Suprapubic skin (tissue), 4 donors: ENCODE measurements at regions not wholly inside any gene's neighbourhood (a gene's known extent, or its start where the extent isn't known, plus 50 kb on each side); places are given as distances from the start of the nearest gene placed in this dataset.

Experiments
- DNase-seq, 2 donors: peaks; one replicate each; pipeline ENCODE4 v3.0.0-alpha.2; 2019; ENCODE audit warnings: low spot score in 2 of 2
- H3K27ac ChIP-seq: fragments of 200-600 bp; sonication (generic); one replicate; pipeline ENCODE4 v1.5.1; 2019
- H3K27me3 ChIP-seq: fragments of 200-600 bp; sonication (generic); one replicate; pipeline ENCODE4 v1.5.1; 2019
- H3K36me3 ChIP-seq: fragments of 200-600 bp; sonication (generic); one replicate; pipeline ENCODE4 v1.5.1; 2019
- H3K4me1 ChIP-seq: fragments of 200-600 bp; sonication (generic); one replicate; pipeline ENCODE4 v1.5.1; 2019
- H3K4me3 ChIP-seq: fragments of 200-600 bp; sonication (generic); one replicate; pipeline ENCODE4 v1.5.1; 2019; ENCODE audit warnings: mild to moderate bottlenecking
- H3K9me3 ChIP-seq: fragments of 200-600 bp; sonication (generic); one replicate; pipeline ENCODE4 v1.5.1; 2019
- CTCF ChIP-seq, 2 donors: fragments of 200-600 bp in 1 of 2; fragments of 450-650 bp in 1 of 2; sonication (generic) in 1 of 2; IDR thresholded peaks; one replicate each; pipeline ENCODE4 v1.5.1; 2016 to 2019; ENCODE audit warnings: antibody characterized with exemption in 2 of 2, mild to moderate bottlenecking in 1 of 2, moderate library complexity in 1 of 2
- EP300 ChIP-seq: sonication (generic); formaldehyde crosslinking; IDR thresholded peaks from one replicate; pipeline ENCODE4 v1.6.1; 2017; ENCODE audit warnings: antibody characterized with exemption
- POLR2A ChIP-seq, 2 donors: fragments of 450-650 bp; IDR thresholded peaks; one replicate each; pipeline ENCODE4 v1.6.1; 2017; ENCODE audit warnings: antibody characterized with exemption in 2 of 2, mild to moderate bottlenecking in 2 of 2, moderate library complexity in 2 of 2
- POLR2AphosphoS5 ChIP-seq, 3 donors: sonication (generic); formaldehyde crosslinking; IDR thresholded peaks; one replicate each; pipeline ENCODE4 v1.6.1; 2017; ENCODE audit warnings: antibody characterized with exemption in 3 of 3
- WGBS: methylation state at CpG from one replicate; pipeline ENCODE4 v1.1.5; 2018; 5-methylcytosine and 5-hydroxymethylcytosine counted together

DNA sequence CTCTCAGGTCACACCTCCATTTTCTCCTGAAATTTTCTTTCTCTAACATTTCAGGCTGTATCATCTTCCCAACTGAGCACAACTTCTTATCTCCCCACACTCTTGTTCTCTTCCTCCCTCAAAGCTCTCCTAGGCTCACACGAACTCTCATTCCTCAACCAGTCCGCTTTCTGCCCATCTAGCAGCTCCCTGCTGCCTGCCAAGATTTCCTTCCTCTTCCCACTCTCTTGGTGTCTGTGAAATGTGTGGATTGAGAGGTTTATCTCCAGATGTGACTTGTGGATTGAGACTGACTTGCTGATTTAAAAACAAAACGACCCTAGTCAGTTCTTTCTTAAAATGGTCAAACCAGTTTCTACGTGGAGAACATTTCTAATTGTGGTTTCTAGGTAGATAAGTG, 106.3 kb downstream of the MTNR1B start:
- H3K4me1 ChIP-seq, result no peaks in the 10 kb centered on the region
- no peak for DNase-seq
- 56% methylated on average over 4 of the region's 4 CpGs for WGBS
- H3K36me3 ChIP-seq, result no peaks in the 10 kb centered on the region
- no peak overlapping the region for H3K27ac ChIP-seq
- H3K27me3 ChIP-seq, result no peaks in the 10 kb centered on the region
- H3K4me3 ChIP-seq, result no peak overlapping the region
- no peaks in the 10 kb centered on the region for H3K9me3 ChIP-seq
- TF ChIP-seq CTCF (IDR thresholded peaks at IDR 0.05), result no peak
- no peak for TF ChIP-seq POLR2A (IDR thresholded peaks at IDR 0.05)
- no peak for TF ChIP-seq POLR2AphosphoS5 (IDR thresholded peaks at IDR 0.05)
- no peak for TF ChIP-seq EP300

- Histone ChIP-seq H3K4me1 (no peaks in the 10 kb centered on the region), H3K27ac (no peak overlapping the region), H3K4me3 (no peak overlapping the region), H3K27me3 (no peaks in the 10 kb centered on the region), H3K9me3 (no peaks in the 10 kb centered on the region), H3K36me3 (no peaks in the 10 kb centered on the region)
- WGBS, result 90% methylated on average over 6 of the region's 6 CpGs
- no peak for DNase-seq
- TF ChIP-seq EP300, result no peak
- no peak for TF ChIP-seq POLR2A (IDR thresholded peaks at IDR 0.05)
- TF ChIP-seq POLR2AphosphoS5 (IDR thresholded peaks at IDR 0.05), result no peak
- TF ChIP-seq CTCF (IDR thresholded peaks at IDR 0.05), result no peak
Observed at GRCh38 chr11:93080146-93080759, 110.8 kb downstream of the MTNR1B start.

- Histone ChIP-seq H3K9me3 (no peaks in the 10 kb centered on the region), H3K4me1 (no peaks in the 10 kb centered on the region), H3K27ac (no peak overlapping the region), H3K27me3 (no peaks in the 10 kb centered on the region), H3K4me3 (no peak overlapping the region), H3K36me3 (no peaks in the 10 kb centered on the region)
- DNase-seq, result no peak
- 65% methylated on average over 1 of the region's 1 CpG for WGBS
- TF ChIP-seq POLR2AphosphoS5 (IDR thresholded peaks at IDR 0.05) (no peak), EP300 (no peak), POLR2A (IDR thresholded peaks at IDR 0.05) (no peak), CTCF (IDR thresholded peaks at IDR 0.05) (no peak)
Observed at GRCh38 chr11:93081694-93082093, 112.2 kb downstream of the MTNR1B start.

DNA sequence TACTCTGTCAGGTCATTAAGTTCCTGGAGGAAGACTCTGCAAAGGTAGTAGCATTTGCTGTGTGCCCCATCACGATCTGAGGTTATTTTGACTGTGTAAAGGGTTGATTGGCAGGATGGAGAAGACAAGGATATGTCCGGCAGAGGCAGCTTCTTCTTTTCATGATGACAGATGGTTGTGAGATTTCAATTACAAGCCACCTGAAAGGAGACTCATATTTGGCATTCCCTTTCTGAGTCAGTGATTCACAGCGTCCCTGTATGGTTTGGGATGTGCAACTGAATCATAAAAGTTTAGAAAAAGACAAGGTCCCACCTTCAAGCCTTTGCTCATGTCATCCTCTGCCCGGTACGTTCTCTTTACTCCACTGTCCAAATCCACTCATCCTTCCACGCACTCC, 113.4 kb downstream of the MTNR1B start:
- H3K27ac ChIP-seq, result no peak overlapping the region
- no peaks in the 10 kb centered on the region for H3K9me3 ChIP-seq
- DNase-seq, result no peak
- no peaks in the 10 kb centered on the region for H3K27me3 ChIP-seq
- H3K4me3 ChIP-seq, result no peak overlapping the region
- H3K4me1 ChIP-seq, result no peaks in the 10 kb centered on the region
- 83% methylated on average over 6 of the region's 6 CpGs for WGBS
- TF ChIP-seq CTCF (IDR thresholded peaks at IDR 0.05) (no peak), POLR2A (IDR thresholded peaks at IDR 0.05) (no peak), POLR2AphosphoS5 (IDR thresholded peaks at IDR 0.05) (no peak), EP300 (no peak)
- no peaks in the 10 kb centered on the region for H3K36me3 ChIP-seq

GRCh38 chr11:93084727-93085505, 112.9 kb downstream of the SLC36A4 start:
- WGBS, result 42% methylated on average over 2 of the region's 2 CpGs
- Histone ChIP-seq H3K9me3 (no peaks in the 10 kb centered on the region), H3K27me3 (no peaks in the 10 kb centered on the region), H3K36me3 (no peaks in the 10 kb centered on the region), H3K4me3 (no peak overlapping the region), H3K27ac (no peak overlapping the region), H3K4me1 (no peaks in the 10 kb centered on the region)
- DNase-seq, result no peak
- TF ChIP-seq EP300, result no peak
- no peak for TF ChIP-seq POLR2A (IDR thresholded peaks at IDR 0.05)
- no peak for TF ChIP-seq CTCF (IDR thresholded peaks at IDR 0.05)
- no peak for TF ChIP-seq POLR2AphosphoS5 (IDR thresholded peaks at IDR 0.05)
